ENCODE measurements at regions not wholly inside any gene's neighbourhood (a gene's known extent, or its start where the extent isn't known, plus 50 kb on each side); places are given as distances from the start of the nearest gene placed in this dataset.

GRCh38 chr12:17809206-17809605, 280.8 kb downstream of the RERGL start:
- no peak for DNase-seq (ENCODE audit: low spot score)

- no peak for DNase-seq (ENCODE audit: low spot score)
Measured at GRCh38 chr12:17802657-17803641, 287.0 kb downstream of the RERGL start.

GRCh38 chr12:17793854-17794253, 296.1 kb downstream of the RERGL start:
- no peak for DNase-seq (ENCODE audit: low spot score)

GRCh38 chr12:17778242-17778641, 311.8 kb downstream of the RERGL start:
- no peak for DNase-seq (ENCODE audit: low spot score)

- DNase-seq (ENCODE audit: low spot score), result no peak
Measured at GRCh38 chr12:17763366-17763765, 326.6 kb downstream of the RERGL start.

GRCh38 chr12:17759982-17760381, 330.0 kb downstream of the RERGL start:
- no peak for DNase-seq (ENCODE audit: low spot score)

Data from germinal center (tissue), 1 donor.